Endothelial cell of umbilical vein (primary cell): ENCODE measurements at regions not wholly inside any gene's neighbourhood (a gene's known extent, or its start where the extent isn't known, plus 50 kb on each side); places are given as distances from the start of the nearest gene placed in this dataset.
"Not testable (repeated sequence)": the region's sequence is repeated elsewhere in the genome, so short reads cannot be mapped to it uniquely, and the experiment has no call there.

Experiments used
- BruUV-seq: library from RNA; stranded (reverse); fragments of 400-500 nt; replicated peaks from 2 replicates; lab custom pipeline; 2021; lab: Mats Ljungman, UMichigan
- CTCF ChIA-PET: fragments of 300-600, 350-600 bp; sonication (Branson Sonifier 250); formaldehyde crosslinking; loops from one replicate; lab custom pipeline; 2021; ENCODE audit warnings: antibody characterized with exemption, inconsistent platforms; lab: Charles Lee
- POLR2A ChIA-PET: fragments of 300-600, 350-600 bp; sonication (Branson Sonifier 250); formaldehyde crosslinking; loops from one replicate; lab custom pipeline; 2021; ENCODE audit warnings: antibody characterized with exemption, inconsistent platforms; lab: Charles Lee
- DNase-seq: peaks from one replicate; pipeline ENCODE4 v3.0.0-alpha.2; 2011; ENCODE audit warnings: low read depth, low spot score
- FAIRE-seq: peaks from 2 replicates; lab custom pipeline; 2011; peaks lifted over from hg19 to GRCh38; lab: Jason Lieb, UNC
- H2AFZ ChIP-seq: 2 replicates; pipeline ENCODE4 v1.6.0; 2012; ENCODE audit warnings: low read depth, low read length, control low read depth, inconsistent platforms
- H3K27ac ChIP-seq: 2 replicates; pipeline ENCODE4 v1.5.1; 2011; ENCODE audit warnings: low read depth, mild to moderate bottlenecking, control low read depth, low read length, moderate library complexity; ENCODE audit not compliant: insufficient read depth
- H3K27me3 ChIP-seq, 2 experiments: 2 replicates each; pipeline versions ENCODE4 v1.6.0 to v1.6.1; 2011; ENCODE audit warnings: low read length in 2 of 2, mixed read lengths in 1 of 2; ENCODE audit not compliant: control insufficient read depth in 2 of 2, insufficient read depth in 2 of 2
- H3K36me3 ChIP-seq, 2 experiments: 2 replicates in 1 of 2; 3 replicates in 1 of 2; pipeline ENCODE4 v1.5.1; 2011; ENCODE audit warnings: low read length in 2 of 2, mild to moderate bottlenecking in 1 of 2, moderate library complexity in 1 of 2; ENCODE audit not compliant: control insufficient read depth in 2 of 2, insufficient read depth in 2 of 2; ENCODE audit errors: extremely low read depth in 1 of 2
- H3K4me1 ChIP-seq: 3 replicates; pipeline ENCODE4 v1.5.1; 2011; ENCODE audit warnings: mild to moderate bottlenecking, low read length; ENCODE audit not compliant: control insufficient read depth, insufficient read depth; ENCODE audit errors: extremely low read depth
- H3K4me2 ChIP-seq: 2 replicates; pipeline ENCODE4 v1.6.1; 2011; ENCODE audit warnings: low read length, control low read depth, mixed read lengths; ENCODE audit not compliant: insufficient read depth
- H3K4me3 ChIP-seq, 3 experiments: fragments of 200-600 bp in 1 of 3; sonication (generic), shearing (Covaris generic) in 1 of 3; replicated peaks in 1 of 3; 2 replicates each; pipeline ENCODE4 v1.5.1; 2011 to 2016; ENCODE audit warnings: control low read depth in 3 of 3, low read length in 3 of 3, mild to moderate bottlenecking in 2 of 3, inconsistent platforms in 1 of 3, low read depth in 1 of 3, moderate library complexity in 1 of 3; ENCODE audit not compliant: insufficient read depth in 1 of 3
- H3K79me2 ChIP-seq: 2 replicates; pipeline ENCODE4 v1.6.0; 2012; ENCODE audit warnings: low read length, inconsistent platforms; ENCODE audit not compliant: control insufficient read depth, insufficient read depth
- H3K9ac ChIP-seq: replicated peaks from 2 replicates; pipeline ENCODE3; 2011; ENCODE audit warnings: low read length, control low read depth; ENCODE audit not compliant: insufficient read depth; ENCODE audit errors: extremely low read depth
- H3K9me1 ChIP-seq: replicated peaks from 3 replicates; pipeline ENCODE4 v1.6.0; 2011; ENCODE audit warnings: mild to moderate bottlenecking, low read length; ENCODE audit not compliant: control insufficient read depth, insufficient read depth; ENCODE audit errors: extremely low read depth
- H3K9me3 ChIP-seq: replicated peaks from 2 replicates; pipeline ENCODE4 v1.5.1; 2012; ENCODE audit warnings: low read length, inconsistent platforms; ENCODE audit not compliant: control insufficient read depth, insufficient read depth
- H4K20me1 ChIP-seq: replicated peaks from 2 replicates; pipeline ENCODE3; 2011; ENCODE audit warnings: mild to moderate bottlenecking, low read length; ENCODE audit not compliant: control insufficient read depth, insufficient read depth; ENCODE audit errors: extremely low read depth
- EZH2 ChIP-seq: IDR thresholded peaks from 2 replicates; pipeline ENCODE4 v1.6.1; 2012; ENCODE audit warnings: borderline replicate concordance, low read depth, mild to moderate bottlenecking, moderate library complexity, low read length, inconsistent platforms; ENCODE audit not compliant: severe bottlenecking
- FOS ChIP-seq: IDR thresholded peaks from 2 replicates; pipeline ENCODE4 v1.6.1; 2011; ENCODE audit warnings: mild to moderate bottlenecking, low read length, moderate library complexity, borderline replicate concordance; ENCODE audit not compliant: insufficient read depth
- GATA2 ChIP-seq: IDR thresholded peaks from 2 replicates; pipeline ENCODE4 v1.7.0; 2011; ENCODE audit warnings: low read depth, mild to moderate bottlenecking, moderate library complexity, mixed read lengths, low read length; ENCODE audit not compliant: insufficient read length, insufficient read depth
- JUN ChIP-seq: IDR thresholded peaks from 2 replicates; pipeline ENCODE4 v1.6.1; 2011; ENCODE audit warnings: borderline replicate concordance, low read depth; ENCODE audit not compliant: insufficient read length, insufficient read depth
- MYC ChIP-seq: IDR thresholded peaks from one replicate; pipeline ENCODE4 v1.6.1; 2011; ENCODE audit warnings: mild to moderate bottlenecking, low read depth, low read length
- POLR2A ChIP-seq: IDR thresholded peaks from 2 replicates; pipeline ENCODE4 v1.6.1; 2012; ENCODE audit warnings: low read depth, mild to moderate bottlenecking, control low read depth, low read length
- POLR2AphosphoS5 ChIP-seq: IDR thresholded peaks from 2 replicates; pipeline ENCODE4 v1.6.1; 2012; ENCODE audit warnings: low read depth, mild to moderate bottlenecking, control low read depth, low read length, moderate library complexity; ENCODE audit not compliant: insufficient read depth
- dilution Hi-C: fragments of 300-500 bp; cut with MboI; formaldehyde crosslinking; loops from one replicate; pipeline ENCODE4 v1.15.0; 2019; ENCODE audit warnings: low sequenced_read_pairs; ENCODE audit not compliant: extremely low pct_ligation_motif_present
- intact Hi-C: fragments of 100-400 bp; cut with micrococcal nuclease; formaldehyde crosslinking; loops from one replicate; pipeline ENCODE4 v1.10.0; 2022
- TF ChIP-seq, protein P1 (sequence below), 2 donors: IDR thresholded peaks; 1 replicate in 1 of 2; 2 replicates in 1 of 2; pipeline ENCODE4 v1.5.1; 2011; ENCODE audit warnings: low read length in 2 of 2, mild to moderate bottlenecking in 2 of 2, moderate library complexity in 2 of 2, control low read depth in 1 of 2, inconsistent platforms in 1 of 2, low read depth in 1 of 2; ENCODE audit not compliant: insufficient read depth in 1 of 2; ENCODE audit errors: extremely low read depth in 1 of 2
- TF ChIP-seq, protein P2 (sequence below): IDR thresholded peaks from 2 replicates; pipeline ENCODE4 v1.6.1; 2011; ENCODE audit not compliant: insufficient read depth, insufficient read length

DNA sequence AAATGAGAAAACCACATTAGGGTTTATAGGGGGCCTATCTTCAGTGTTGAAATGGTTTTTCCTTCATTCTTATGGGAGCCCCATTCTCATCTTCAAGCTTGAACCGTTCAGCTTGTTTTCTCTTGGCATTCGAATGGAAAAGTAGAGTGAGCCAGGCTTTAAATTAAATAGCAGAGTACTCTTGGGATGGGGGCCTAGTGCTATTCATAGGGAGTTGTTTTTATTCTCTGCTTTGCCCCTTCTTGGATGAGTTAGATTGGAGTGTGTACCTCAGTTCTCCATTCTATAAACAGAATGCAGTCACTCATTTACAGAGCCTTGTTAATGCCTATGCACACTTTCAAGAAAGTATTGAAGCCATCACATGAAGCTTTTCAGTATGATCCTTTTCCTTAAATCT is 127.9 kb downstream of the FAM170A start:
- Histone ChIP-seq H3K36me3 (no peaks in the 10 kb centered on the region), H3K4me1 (no peaks in the 10 kb centered on the region), H3K9ac (no peak overlapping the region), H2AFZ (no peak overlapping the region), H3K4me2 (no peak overlapping the region), H4K20me1 (no peaks in the 10 kb centered on the region), H3K4me3 (no peak overlapping the region), H3K9me1 (no peaks in the 10 kb centered on the region), H3K9me3 (no peaks in the 10 kb centered on the region), H3K27me3 (no peaks in the 10 kb centered on the region), H3K27ac (no peak overlapping the region), H3K79me2 (no peaks in the 10 kb centered on the region)
- ChIA-PET CTCF (no interaction called here), POLR2A (no interaction called here)
- TF ChIP-seq, protein P1, sequence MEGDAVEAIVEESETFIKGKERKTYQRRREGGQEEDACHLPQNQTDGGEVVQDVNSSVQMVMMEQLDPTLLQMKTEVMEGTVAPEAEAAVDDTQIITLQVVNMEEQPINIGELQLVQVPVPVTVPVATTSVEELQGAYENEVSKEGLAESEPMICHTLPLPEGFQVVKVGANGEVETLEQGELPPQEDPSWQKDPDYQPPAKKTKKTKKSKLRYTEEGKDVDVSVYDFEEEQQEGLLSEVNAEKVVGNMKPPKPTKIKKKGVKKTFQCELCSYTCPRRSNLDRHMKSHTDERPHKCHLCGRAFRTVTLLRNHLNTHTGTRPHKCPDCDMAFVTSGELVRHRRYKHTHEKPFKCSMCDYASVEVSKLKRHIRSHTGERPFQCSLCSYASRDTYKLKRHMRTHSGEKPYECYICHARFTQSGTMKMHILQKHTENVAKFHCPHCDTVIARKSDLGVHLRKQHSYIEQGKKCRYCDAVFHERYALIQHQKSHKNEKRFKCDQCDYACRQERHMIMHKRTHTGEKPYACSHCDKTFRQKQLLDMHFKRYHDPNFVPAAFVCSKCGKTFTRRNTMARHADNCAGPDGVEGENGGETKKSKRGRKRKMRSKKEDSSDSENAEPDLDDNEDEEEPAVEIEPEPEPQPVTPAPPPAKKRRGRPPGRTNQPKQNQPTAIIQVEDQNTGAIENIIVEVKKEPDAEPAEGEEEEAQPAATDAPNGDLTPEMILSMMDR (IDR thresholded peaks at IDR 0.05; ENCODE audit: extremely low read depth in 1 of 2, insufficient read depth in 1 of 2, low read depth in 1 of 2, low read length in 2 of 2): no peak
- TF ChIP-seq MYC (no peak), FOS (no peak), GATA2 (no peak), POLR2A (no peak), JUN (no peak), POLR2AphosphoS5 (no peak), EZH2 (no peak)
- TF ChIP-seq, protein P2, sequence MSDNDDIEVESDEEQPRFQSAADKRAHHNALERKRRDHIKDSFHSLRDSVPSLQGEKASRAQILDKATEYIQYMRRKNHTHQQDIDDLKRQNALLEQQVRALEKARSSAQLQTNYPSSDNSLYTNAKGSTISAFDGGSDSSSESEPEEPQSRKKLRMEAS: no peak
- FAIRE-seq (no peak), DNase-seq (no peak)
- intact Hi-C loops (no loop called here), dilution Hi-C loops (no loop called here)
- BruUV-seq: no TSS peak

DNA sequence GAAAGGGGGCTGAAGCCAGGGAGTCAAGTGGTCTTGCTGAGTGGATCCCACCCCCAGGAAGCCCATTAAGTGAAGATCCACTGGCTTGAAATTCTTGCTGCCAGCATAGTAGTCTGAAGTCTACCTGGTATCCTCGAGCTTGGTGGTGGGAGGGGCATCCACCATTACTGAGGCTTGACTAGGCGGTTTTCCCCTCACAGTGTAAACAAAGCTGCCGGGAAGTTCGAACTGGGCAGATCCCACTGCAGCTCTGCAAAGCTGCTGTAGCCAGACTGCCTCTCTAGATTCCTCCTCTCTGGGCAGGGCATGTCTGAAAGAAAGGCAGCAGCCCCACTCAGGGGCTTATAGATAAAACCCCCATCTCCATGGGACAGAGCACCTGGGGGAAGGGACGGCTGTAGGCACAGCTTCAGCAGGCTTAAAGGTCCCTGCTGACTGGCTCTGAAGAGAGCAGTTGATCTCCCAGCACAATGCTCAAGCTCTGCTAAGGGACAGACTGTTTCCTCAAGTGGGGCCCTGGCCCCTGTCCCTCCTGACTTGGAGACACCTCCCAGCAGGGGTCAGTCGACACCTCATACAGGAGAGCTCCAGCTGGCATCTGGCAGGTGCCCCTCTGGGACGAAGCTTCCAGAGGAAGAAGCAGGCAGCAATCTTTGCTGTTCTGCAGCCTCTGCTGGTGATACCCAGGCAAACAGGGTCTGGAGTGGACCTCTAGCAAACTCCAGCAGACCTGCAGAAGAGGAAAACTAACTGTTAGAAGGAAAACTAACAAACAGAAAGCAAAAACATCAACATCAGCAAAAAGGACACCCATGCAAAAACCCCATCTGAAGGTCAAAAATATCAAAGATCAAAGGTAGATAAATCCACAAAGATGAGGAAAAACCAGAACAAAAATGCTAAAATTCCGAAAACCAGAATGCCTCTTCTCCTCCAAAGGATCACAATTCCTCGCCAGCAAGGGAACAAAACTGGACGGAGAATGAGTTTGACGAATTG is 140.6 kb downstream of the FAM170A start:
- H3K9ac ChIP-seq, POLR2A ChIA-PET, CTCF ChIA-PET, FAIRE-seq, H3K4me1 ChIP-seq, intact Hi-C loops, H3K4me2 ChIP-seq, H3K9me1 ChIP-seq, H3K79me2 ChIP-seq, H2AFZ ChIP-seq, BruUV-seq, H3K27ac ChIP-seq, H3K36me3 ChIP-seq, H3K9me3 ChIP-seq, H3K4me3 ChIP-seq, DNase-seq, dilution Hi-C loops, H3K27me3 ChIP-seq, H4K20me1 ChIP-seq: not testable (repeated sequence)

DNA sequence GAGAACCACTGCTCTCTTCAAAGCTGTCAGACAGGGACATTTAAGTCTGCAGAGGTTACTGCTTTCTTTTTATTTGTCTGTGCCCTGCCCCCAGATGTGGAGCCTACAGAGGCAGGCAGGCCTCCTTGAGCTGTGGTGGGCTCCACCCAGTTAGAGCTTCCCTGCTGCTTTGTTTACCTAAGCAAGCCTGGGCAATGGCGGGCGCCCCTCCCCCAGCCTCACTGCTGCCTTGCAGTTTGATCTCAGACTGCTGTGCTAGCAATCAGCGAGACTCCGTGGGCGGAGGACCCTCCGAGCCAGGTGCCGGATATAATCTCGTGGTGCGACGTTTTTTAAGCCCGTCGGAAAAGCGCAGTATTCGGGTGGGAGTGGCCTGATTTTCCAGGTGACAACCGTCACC is 150.8 kb downstream of the FAM170A start:
- H4K20me1 ChIP-seq, H3K36me3 ChIP-seq, H3K27ac ChIP-seq, dilution Hi-C loops, H3K9me3 ChIP-seq, POLR2A ChIA-PET, H3K4me1 ChIP-seq, BruUV-seq, H3K27me3 ChIP-seq, CTCF ChIA-PET, DNase-seq, H3K4me2 ChIP-seq, H3K9ac ChIP-seq, H3K9me1 ChIP-seq, H3K4me3 ChIP-seq, intact Hi-C loops, FAIRE-seq, H2AFZ ChIP-seq, H3K79me2 ChIP-seq: not testable (repeated sequence)
